Neural crest cell (in vitro differentiated cells): ENCODE measurements at regions not wholly inside any gene's neighbourhood (a gene's known extent, or its start where the extent isn't known, plus 50 kb on each side); places are given as distances from the start of the nearest gene placed in this dataset.

Experiments used
- DNase-seq: peaks from one replicate; pipeline ENCODE4 v3.0.0; 2021; ENCODE audit warnings: low read depth, mixed read lengths, low spot score
- H3K27ac Mint-ChIP-seq: one replicate; pipeline ENCODE4 v1.8.0; 2021; ENCODE audit warnings: mild to moderate bottlenecking, mixed read lengths; ENCODE audit not compliant: unreplicated experiment
- H3K27me3 Mint-ChIP-seq: 2 replicates; pipeline ENCODE4 v1.8.0; 2021; ENCODE audit warnings: low read depth, mild to moderate bottlenecking, mixed read lengths
- H3K36me3 Mint-ChIP-seq: 2 replicates; pipeline ENCODE4 v1.8.0; 2021; ENCODE audit warnings: low read depth, mild to moderate bottlenecking, mixed read lengths
- H3K4me1 Mint-ChIP-seq: 2 replicates; pipeline ENCODE4 v1.8.0; 2021; ENCODE audit warnings: mixed read lengths
- H3K4me3 Mint-ChIP-seq: one replicate; pipeline ENCODE4 v1.8.0; 2021; ENCODE audit warnings: mild to moderate bottlenecking, mixed read lengths
- H3K9me3 Mint-ChIP-seq: 2 replicates; pipeline ENCODE4 v1.8.0; 2021; ENCODE audit warnings: mixed read lengths
- CTCF ChIP-seq: fragments of 200-600 bp; sonication (generic); conservative IDR thresholded peaks from 2 replicates; pipeline ENCODE4 v1.5.0; 2021; ENCODE audit warnings: antibody characterized with exemption, mild to moderate bottlenecking

GRCh38 chr15:60217161-60217560, 180.6 kb downstream of the ANXA2 start:
- Mint-ChIP-seq H3K4me1 (peaks cover 6% of the 10 kb centered on the region), H3K27me3 (peaks cover 2% of the 10 kb centered on the region), H3K36me3 (no peaks in the 10 kb centered on the region), H3K4me3 (no peak overlapping the region), H3K27ac (no peak overlapping the region), H3K9me3 (no peaks in the 10 kb centered on the region)
- DNase-seq = no peak
- TF ChIP-seq CTCF = no peak

DNA sequence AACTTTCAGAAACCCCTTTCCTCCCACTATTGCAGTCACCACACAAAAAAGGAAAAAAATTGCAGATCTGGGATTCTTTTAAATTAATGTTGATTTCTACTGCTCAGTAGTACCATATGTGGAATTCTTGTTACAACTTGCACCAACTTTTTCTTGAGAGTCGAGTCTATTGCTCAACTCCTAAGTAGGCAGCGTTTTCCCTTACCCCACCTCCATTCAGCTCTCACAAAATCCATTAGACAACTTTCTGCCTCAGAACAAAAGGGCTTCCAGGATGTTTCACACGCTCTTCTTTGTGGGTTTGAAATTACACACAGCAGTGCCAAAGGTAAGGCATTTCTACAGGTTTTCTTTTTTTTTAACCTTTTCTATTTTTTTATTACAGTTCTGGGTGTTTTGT, 179.5 kb downstream of the ANXA2 start:
- TF ChIP-seq CTCF = no peak
- H3K27me3 Mint-ChIP-seq = no peaks in the 10 kb centered on the region
- H3K27ac Mint-ChIP-seq = no peak overlapping the region
- H3K9me3 Mint-ChIP-seq = no peaks in the 10 kb centered on the region
- peaks cover 6% of the 10 kb centered on the region for H3K4me1 Mint-ChIP-seq
- H3K4me3 Mint-ChIP-seq = no peak overlapping the region
- no peak for DNase-seq
- H3K36me3 Mint-ChIP-seq = no peaks in the 10 kb centered on the region

DNA sequence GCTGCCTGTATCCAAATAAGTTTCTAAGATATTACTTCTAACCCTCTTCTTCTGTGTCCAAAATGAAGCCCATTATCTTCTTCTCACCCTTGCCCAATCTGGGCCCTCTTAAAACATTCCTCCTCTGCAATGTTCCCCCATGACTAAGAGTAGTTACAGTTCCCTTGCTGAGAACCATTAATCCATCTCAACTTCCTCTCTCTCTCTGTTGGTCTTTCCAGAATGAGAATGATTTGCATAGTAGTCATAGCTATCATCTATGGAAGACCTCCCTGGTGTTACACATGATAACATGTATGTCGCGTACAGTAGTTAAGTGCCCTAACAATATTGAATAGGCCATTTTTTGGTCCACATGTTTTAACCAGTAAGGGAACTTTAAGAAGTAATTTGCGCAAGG, 177.9 kb downstream of the ANXA2 start:
- H3K4me1 Mint-ChIP-seq = peaks cover 6% of the 10 kb centered on the region
- no peaks in the 10 kb centered on the region for H3K36me3 Mint-ChIP-seq
- H3K27me3 Mint-ChIP-seq = no peaks in the 10 kb centered on the region
- TF ChIP-seq CTCF = no peak
- no peak overlapping the region for H3K27ac Mint-ChIP-seq
- DNase-seq = no peak
- no peak overlapping the region for H3K4me3 Mint-ChIP-seq
- no peaks in the 10 kb centered on the region for H3K9me3 Mint-ChIP-seq

DNA sequence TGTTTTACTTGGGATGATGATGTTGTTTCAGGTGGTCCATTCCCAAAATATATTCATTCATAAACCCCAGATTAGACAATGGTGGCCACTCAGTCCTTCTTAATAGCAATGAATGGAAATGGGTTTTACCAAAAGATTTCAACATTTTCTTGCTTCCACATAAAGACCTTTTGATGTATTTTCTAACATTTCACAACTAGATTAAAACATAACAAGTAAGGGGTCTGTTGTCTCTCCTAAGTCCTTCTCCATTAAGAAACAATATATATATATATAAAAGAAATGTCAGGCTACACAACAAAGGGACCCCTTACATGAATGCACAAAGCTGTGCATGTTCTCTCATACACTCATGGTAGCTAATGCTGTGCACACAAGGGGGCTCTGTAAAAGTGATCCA, 176.4 kb downstream of the ANXA2 start:
- Mint-ChIP-seq H3K27me3 (no peaks in the 10 kb centered on the region), H3K4me1 (peaks cover 6% of the 10 kb centered on the region), H3K9me3 (no peaks in the 10 kb centered on the region), H3K4me3 (no peak overlapping the region), H3K36me3 (no peaks in the 10 kb centered on the region), H3K27ac (no peak overlapping the region)
- TF ChIP-seq CTCF = no peak
- DNase-seq = no peak

DNA sequence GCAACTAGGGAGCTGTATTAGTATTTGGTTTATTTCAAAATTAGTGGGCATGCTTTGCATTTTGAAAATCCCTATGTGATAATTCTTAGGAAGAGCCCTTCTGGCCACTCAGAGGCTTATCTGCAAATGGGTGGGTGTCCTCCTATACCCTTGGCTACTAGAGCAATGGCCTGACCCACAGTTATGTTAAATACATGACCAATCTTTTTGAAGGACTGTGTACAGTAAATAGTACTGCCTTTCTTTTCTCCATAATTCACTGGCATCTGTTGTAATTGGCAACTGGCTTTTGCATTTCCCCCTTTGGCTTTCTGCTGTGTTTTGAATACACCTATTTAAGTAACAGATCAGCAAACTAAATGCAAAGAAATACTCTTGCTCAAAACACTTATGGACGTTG, 175.4 kb downstream of the ANXA2 start:
- Mint-ChIP-seq H3K9me3 (no peaks in the 10 kb centered on the region), H3K4me1 (peaks cover 6% of the 10 kb centered on the region), H3K36me3 (no peaks in the 10 kb centered on the region), H3K27ac (no peak overlapping the region), H3K27me3 (no peaks in the 10 kb centered on the region), H3K4me3 (no peak overlapping the region)
- no peak for DNase-seq
- no peak for TF ChIP-seq CTCF

GRCh38 chr15:60223176-60223575, 174.6 kb downstream of the ANXA2 start:
- peak overlapping the region; percentile 20 for H3K27ac Mint-ChIP-seq
- no peak for TF ChIP-seq CTCF
- no peak overlapping the region for H3K4me3 Mint-ChIP-seq
- DNase-seq = no peak
- no peaks in the 10 kb centered on the region for H3K36me3 Mint-ChIP-seq
- peaks cover 6% of the 10 kb centered on the region for H3K4me1 Mint-ChIP-seq
- H3K9me3 Mint-ChIP-seq = no peaks in the 10 kb centered on the region
- H3K27me3 Mint-ChIP-seq = no peaks in the 10 kb centered on the region
